ENCODE measurements at regions not wholly inside any gene's neighbourhood (a gene's known extent, or its start where the extent isn't known, plus 50 kb on each side); places are given as distances from the start of the nearest gene placed in this dataset.

DNA sequence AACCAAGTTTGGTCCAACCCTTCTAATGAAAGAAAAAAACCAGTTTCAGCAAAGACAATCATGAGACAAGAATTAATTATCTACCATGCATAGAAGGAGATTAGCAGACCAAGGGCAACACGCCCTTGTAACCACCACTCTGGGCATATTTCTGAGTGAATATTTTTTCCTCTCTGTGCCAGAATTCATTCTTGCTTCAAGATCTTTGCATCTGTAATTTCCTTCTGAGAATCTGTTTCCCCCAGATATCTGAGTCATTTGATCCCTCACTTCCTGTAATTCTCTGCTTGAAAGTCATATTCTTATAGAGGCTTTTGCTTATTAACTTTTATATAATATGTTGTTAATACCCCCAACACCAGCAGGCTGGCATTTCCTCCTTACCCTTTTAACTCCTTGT is 243.7 kb downstream of the SLC16A7 start:
- Mint-ChIP-seq H3K9me3 (no peaks in the 10 kb centered on the region), H3K27me3 (ENCODE audit: low read depth) (peaks cover 15% of the 10 kb centered on the region), H3K4me1 (ENCODE audit: low read depth) (no peaks in the 10 kb centered on the region), H3K27ac (no peak overlapping the region), H3K36me3 (ENCODE audit: low read depth) (no peaks in the 10 kb centered on the region), H3K4me3 (no peak overlapping the region)

DNA sequence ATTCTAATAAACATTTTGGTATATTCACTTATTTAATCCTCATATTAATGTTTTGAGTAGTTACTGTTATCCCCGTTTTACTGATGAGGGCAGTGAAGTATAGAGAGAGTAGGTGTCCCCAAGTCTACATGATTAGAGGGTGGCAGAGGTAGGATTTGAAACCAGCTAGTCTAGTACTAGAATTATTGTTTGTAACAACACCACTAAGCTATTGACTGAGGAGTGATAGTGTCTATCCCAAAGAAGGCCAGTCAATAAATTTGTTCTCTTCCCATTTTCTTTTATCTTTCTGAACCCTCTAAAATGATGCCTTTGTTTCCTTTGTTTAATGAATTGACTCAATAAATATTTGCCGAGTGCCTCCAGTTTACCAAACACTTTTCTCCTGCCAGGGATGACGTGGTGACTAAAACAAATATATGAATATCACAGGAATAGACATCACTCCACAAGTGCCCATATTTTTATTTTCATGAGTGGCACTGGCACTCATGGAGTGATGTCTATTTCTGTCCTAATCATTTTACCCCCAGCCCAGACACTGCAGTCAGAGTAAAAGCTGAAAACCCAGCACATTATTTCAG is 247.5 kb downstream of the SLC16A7 start:
- Mint-ChIP-seq H3K9me3 (no peaks in the 10 kb centered on the region), H3K27me3 (ENCODE audit: low read depth) (peaks cover 12% of the 10 kb centered on the region), H3K27ac (no peak overlapping the region), H3K4me1 (ENCODE audit: low read depth) (no peaks in the 10 kb centered on the region), H3K4me3 (no peak overlapping the region), H3K36me3 (ENCODE audit: low read depth) (no peaks in the 10 kb centered on the region)

DNA sequence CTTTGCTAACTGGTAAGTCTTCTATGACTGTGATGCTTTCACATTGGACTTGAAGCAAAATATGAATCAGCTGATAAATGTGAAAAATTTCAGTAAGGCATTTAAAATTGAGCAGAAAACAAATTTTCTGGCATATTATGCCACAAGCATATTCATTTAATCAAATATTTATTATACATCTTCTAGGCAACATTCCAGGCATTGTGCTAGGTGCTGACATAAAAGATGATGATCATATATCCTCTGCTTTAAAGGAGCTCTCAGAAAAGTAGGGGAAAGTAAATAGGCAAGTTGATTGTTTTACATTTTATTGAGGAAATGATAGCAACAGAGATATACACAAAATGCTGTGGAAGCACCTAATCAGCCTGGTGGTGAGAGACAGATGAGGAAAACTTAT is 248.9 kb downstream of the SLC16A7 start:
- Mint-ChIP-seq H3K9me3 (no peaks in the 10 kb centered on the region), H3K4me3 (no peak overlapping the region), H3K27ac (no peak overlapping the region), H3K27me3 (ENCODE audit: low read depth) (peaks cover 6% of the 10 kb centered on the region), H3K36me3 (ENCODE audit: low read depth) (no peaks in the 10 kb centered on the region), H3K4me1 (ENCODE audit: low read depth) (no peaks in the 10 kb centered on the region)

DNA sequence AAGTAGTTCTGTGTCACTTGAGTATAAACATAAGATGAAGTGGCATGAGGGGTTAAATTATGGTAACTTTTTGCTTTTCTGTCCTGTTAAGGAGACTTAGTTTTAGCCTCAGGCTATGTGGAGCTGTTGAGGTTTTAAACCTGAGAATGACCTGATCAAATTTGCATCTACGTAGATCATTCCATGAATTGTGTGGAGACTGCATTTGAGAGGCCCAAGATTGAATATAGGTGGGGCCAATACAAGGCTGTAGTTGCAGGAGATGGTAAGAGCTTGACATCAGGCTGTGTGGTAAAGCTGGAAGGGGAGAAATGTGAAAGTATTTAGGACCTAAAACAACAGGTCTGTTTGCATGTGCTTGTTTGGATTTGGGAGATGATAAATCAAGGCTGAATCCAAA is 249.5 kb downstream of the SLC16A7 start:
- no peaks in the 10 kb centered on the region for H3K4me1 Mint-ChIP-seq (ENCODE audit: low read depth)
- H3K4me3 Mint-ChIP-seq: no peak overlapping the region
- H3K27ac Mint-ChIP-seq: no peak overlapping the region
- H3K36me3 Mint-ChIP-seq (ENCODE audit: low read depth): no peaks in the 10 kb centered on the region
- H3K9me3 Mint-ChIP-seq: no peaks in the 10 kb centered on the region
- peaks cover 6% of the 10 kb centered on the region for H3K27me3 Mint-ChIP-seq (ENCODE audit: low read depth)

DNA sequence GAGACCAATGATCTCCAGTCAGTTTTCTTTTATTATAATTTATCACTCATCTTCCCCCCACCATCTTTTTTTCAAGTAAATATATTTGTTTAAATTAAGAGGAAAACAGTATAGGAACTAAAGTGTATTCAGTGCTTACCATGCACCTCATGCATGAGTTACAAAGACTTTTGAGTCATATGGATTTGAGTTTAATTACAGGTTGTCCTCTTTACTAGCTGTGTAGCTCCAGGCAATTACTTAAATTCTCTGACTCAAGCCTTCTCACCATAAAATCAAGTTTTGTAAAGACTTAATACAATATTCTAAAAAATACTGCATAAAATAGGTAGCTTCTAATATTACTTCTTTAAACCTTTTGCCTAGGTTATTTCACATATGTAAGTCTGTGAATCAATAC is 251.3 kb downstream of the SLC16A7 start:
- Mint-ChIP-seq H3K4me1 (ENCODE audit: low read depth) (no peaks in the 10 kb centered on the region), H3K27ac (no peak overlapping the region), H3K27me3 (ENCODE audit: low read depth) (peaks cover 6% of the 10 kb centered on the region), H3K4me3 (no peak overlapping the region), H3K36me3 (ENCODE audit: low read depth) (no peaks in the 10 kb centered on the region), H3K9me3 (no peaks in the 10 kb centered on the region)

DNA sequence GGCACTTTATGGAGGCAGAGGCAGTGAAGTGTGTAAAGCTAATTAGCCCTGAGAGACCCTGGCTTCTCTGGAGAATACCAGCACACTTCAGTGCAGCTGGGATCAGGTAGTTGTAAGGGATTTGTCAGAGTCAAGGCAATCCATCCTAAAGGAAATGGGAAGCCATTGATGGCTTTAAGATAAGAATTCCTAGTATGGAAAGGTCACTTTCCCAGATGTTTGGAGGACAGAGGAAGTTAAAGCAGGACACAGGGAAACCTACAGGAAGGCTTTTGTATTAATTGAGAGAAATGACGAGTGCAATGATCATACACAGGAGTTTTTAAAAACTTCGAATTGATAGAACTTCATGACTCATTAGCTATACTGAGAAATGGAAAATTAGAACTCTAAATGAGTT is 254.4 kb downstream of the SLC16A7 start:
- Mint-ChIP-seq H3K27me3 (ENCODE audit: low read depth) (peaks cover 3% of the 10 kb centered on the region), H3K9me3 (no peaks in the 10 kb centered on the region), H3K4me1 (ENCODE audit: low read depth) (no peaks in the 10 kb centered on the region), H3K36me3 (ENCODE audit: low read depth) (no peaks in the 10 kb centered on the region), H3K27ac (no peak overlapping the region), H3K4me3 (no peak overlapping the region)

DNA sequence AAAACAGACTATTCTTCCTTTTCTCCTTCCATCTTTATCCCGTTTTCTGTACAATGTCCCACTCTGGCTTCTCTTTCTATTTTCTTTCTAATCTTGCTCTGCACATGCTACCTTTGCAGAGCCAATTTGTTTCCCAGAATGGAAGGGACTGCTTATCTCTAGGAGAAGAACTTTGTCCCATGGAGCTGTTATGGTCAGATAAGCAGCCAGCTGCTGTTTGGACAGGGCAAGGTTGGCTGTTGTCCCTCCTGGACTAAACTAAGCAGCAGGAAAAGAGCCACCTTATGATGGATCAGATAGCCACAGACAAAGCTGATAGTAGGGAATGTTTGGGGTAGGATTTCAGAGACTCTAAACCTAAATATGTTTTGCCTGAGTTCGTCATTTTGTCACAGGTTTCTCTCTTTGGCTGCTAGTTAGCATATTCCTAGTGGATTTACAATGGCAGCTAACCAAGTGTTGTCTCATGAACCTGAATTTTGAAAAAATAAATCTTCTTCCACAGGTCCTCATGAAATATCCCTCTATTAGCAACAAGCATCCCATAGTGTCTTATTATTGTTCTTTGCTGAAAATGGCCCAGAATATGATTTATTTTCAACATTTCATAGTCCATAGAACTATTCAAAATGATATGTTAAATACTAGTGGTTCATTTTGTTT is 262.8 kb downstream of the SLC16A7 start:
- no peak overlapping the region for H3K4me3 Mint-ChIP-seq
- no peak overlapping the region for H3K27ac Mint-ChIP-seq
- H3K9me3 Mint-ChIP-seq: no peaks in the 10 kb centered on the region
- no peaks in the 10 kb centered on the region for H3K4me1 Mint-ChIP-seq (ENCODE audit: low read depth)
- H3K36me3 Mint-ChIP-seq (ENCODE audit: low read depth): no peaks in the 10 kb centered on the region
- H3K27me3 Mint-ChIP-seq (ENCODE audit: low read depth): no peaks in the 10 kb centered on the region

DNA sequence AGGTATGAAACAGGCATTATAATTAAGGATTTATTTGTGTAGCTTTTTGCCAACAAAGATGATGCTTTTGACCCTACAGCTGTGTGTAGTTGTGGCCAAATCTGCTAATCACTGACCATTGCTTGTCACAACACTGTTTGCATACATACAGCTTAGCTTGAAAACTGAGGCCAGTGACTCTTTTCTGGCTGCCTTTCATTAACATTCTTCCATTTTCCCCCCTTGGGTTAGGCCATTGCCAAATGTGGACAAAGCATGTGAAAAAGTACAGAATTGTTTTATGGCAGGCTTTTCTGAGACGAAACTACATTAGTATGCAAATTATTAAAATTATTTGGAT is 263.3 kb downstream of the SLC16A7 start:
- H3K9me3 Mint-ChIP-seq: no peaks in the 10 kb centered on the region

DNA sequence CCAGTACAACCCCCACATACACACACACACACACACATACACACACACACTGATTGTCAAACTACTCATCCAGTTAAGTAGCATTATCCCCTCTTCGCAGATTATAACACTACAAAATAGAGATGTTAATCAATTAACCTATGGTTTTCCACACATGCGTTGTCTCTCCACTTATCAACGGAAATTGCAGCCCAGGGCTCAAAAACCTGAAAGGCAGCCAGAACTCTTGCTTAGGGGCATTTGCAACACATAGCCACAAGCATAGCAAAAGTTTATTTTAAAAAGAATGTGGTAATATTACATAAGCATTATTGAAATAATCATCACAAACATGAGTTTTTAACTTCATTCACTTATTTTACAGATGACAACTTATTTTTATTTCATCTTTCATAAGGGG is 265.8 kb downstream of the SLC16A7 start:
- Mint-ChIP-seq H3K4me3 (no peak overlapping the region), H3K27me3 (ENCODE audit: low read depth) (no peaks in the 10 kb centered on the region), H3K36me3 (ENCODE audit: low read depth) (no peaks in the 10 kb centered on the region), H3K4me1 (ENCODE audit: low read depth) (no peaks in the 10 kb centered on the region), H3K9me3 (no peaks in the 10 kb centered on the region), H3K27ac (no peak overlapping the region)

More for the DNA sequence above, 263.3 kb downstream of the SLC16A7 start:
- Mint-ChIP-seq H3K4me1 (ENCODE audit: low read depth) (no peaks in the 10 kb centered on the region), H3K27me3 (ENCODE audit: low read depth) (no peaks in the 10 kb centered on the region), H3K36me3 (ENCODE audit: low read depth) (no peaks in the 10 kb centered on the region), H3K4me3 (no peak overlapping the region), H3K27ac (no peak overlapping the region)

DNA sequence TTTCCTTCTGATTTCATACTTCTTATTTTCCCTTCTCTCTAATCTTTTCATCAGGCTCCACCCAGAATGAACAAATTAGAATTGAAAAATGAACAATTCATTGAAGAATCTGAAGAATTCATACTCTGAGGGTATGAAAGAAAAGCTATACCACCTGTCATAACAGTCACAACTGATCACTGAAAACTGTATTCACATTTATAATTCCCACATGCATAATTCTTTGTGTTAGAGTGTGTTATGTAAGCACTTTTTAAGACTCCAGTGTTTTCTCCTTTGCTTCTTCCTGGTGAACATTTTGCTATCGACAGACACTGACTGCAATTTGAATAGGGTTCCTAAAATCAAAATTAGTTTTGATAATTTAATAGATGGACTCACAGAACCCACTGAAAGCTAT is 271.2 kb downstream of the SLC16A7 start:
- Mint-ChIP-seq H3K27me3 (ENCODE audit: low read depth) (no peaks in the 10 kb centered on the region), H3K36me3 (ENCODE audit: low read depth) (no peaks in the 10 kb centered on the region), H3K4me1 (ENCODE audit: low read depth) (no peaks in the 10 kb centered on the region), H3K27ac (no peak overlapping the region), H3K9me3 (no peaks in the 10 kb centered on the region), H3K4me3 (no peak overlapping the region)

DNA sequence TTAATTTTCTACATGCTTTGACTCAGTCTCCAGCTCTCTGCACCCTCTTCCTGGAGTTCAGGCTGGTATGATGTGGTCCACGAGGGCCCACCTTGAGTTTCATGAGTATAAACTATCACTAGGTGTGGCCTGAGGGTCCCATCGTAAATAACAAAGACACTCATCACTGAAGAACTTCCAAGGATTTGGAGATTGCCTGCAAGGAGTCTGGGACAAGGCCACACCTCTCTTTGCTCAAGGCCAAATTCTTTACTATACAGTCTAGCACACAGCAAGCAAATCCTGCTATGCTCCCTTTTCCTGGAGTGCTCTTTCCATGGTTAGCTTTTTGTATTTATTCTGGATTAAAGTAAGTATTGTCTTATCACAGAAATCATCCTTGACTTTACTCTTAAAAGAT is 271.9 kb downstream of the SLC16A7 start:
- Mint-ChIP-seq H3K4me1 (ENCODE audit: low read depth) (no peaks in the 10 kb centered on the region), H3K9me3 (no peaks in the 10 kb centered on the region), H3K27me3 (ENCODE audit: low read depth) (no peaks in the 10 kb centered on the region)

DNA sequence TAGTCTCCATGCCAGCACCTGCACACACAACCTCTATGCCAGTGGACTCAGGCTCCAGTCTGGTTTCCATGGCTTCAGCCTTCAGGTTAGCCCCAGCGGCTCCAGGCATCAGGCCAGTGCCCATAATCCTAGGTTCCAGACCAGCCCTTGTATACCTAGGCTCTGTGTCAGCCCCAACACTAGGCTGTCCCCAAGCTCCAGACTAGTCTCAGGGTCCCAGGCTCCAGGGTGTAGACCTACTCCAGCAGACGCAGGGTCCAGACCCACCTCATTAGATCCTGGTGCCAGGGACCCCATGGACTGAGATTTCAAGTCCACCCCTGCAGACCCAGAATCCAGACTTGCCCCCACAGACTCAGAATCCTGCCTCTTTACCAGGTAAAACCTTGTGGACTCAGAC is 275.9 kb downstream of the SLC16A7 start:
- no peak overlapping the region for H3K4me3 Mint-ChIP-seq
- H3K9me3 Mint-ChIP-seq: no peaks in the 10 kb centered on the region
- H3K36me3 Mint-ChIP-seq (ENCODE audit: low read depth): no peaks in the 10 kb centered on the region
- no peak overlapping the region for H3K27ac Mint-ChIP-seq
- H3K4me1 Mint-ChIP-seq (ENCODE audit: low read depth): no peaks in the 10 kb centered on the region
- no peaks in the 10 kb centered on the region for H3K27me3 Mint-ChIP-seq (ENCODE audit: low read depth)

More for the DNA sequence above, 271.9 kb downstream of the SLC16A7 start:
- no peaks in the 10 kb centered on the region for H3K36me3 Mint-ChIP-seq (ENCODE audit: low read depth)
- H3K4me3 Mint-ChIP-seq: no peak overlapping the region
- no peak overlapping the region for H3K27ac Mint-ChIP-seq

DNA sequence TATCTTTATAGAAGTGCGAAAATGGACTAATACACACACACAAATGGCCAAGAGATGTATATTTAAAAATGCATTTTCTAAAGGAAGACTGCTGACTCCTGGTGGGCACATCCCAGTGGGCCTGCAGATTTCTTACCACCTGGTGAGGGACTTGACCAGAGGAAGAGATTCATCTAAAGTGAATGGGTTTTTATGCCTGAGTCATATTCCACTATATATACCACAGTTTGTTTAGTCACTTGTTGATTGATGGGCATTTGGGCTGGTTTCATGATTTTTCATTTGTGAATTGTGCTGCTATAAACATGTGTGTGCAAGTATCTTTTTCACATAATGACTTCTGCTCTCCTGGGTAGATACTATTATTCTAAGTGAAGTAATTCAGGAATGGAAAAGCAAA is 277.3 kb downstream of the SLC16A7 start:
- Mint-ChIP-seq H3K4me1 (ENCODE audit: low read depth) (no peaks in the 10 kb centered on the region), H3K9me3 (no peaks in the 10 kb centered on the region), H3K27ac (no peak overlapping the region), H3K4me3 (no peak overlapping the region), H3K27me3 (ENCODE audit: low read depth) (no peaks in the 10 kb centered on the region), H3K36me3 (ENCODE audit: low read depth) (no peaks in the 10 kb centered on the region)

DNA sequence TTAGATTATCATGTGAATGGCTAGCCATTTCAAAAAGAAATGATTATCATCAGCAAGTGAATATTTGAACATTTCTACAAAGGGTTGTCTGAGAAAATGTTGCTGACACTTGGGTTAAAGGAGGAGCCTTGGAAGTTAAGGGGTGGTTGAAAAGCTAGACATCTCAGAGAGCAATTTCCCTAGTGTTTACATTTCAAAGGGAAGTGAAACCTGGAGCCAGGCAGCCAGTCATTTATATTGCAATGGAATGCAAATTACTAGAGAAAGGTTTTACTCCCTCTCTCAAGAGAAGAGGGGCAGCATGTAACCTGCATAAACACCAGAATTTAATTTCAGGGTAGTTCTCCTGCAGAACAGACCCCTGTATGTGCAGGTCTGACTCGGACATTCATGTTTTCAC is 279.0 kb downstream of the SLC16A7 start:
- H3K9me3 Mint-ChIP-seq: no peaks in the 10 kb centered on the region
- H3K36me3 Mint-ChIP-seq (ENCODE audit: low read depth): no peaks in the 10 kb centered on the region
- H3K4me3 Mint-ChIP-seq: no peak overlapping the region
- H3K4me1 Mint-ChIP-seq (ENCODE audit: low read depth): no peaks in the 10 kb centered on the region
- no peak overlapping the region for H3K27ac Mint-ChIP-seq
- no peaks in the 10 kb centered on the region for H3K27me3 Mint-ChIP-seq (ENCODE audit: low read depth)

DNA sequence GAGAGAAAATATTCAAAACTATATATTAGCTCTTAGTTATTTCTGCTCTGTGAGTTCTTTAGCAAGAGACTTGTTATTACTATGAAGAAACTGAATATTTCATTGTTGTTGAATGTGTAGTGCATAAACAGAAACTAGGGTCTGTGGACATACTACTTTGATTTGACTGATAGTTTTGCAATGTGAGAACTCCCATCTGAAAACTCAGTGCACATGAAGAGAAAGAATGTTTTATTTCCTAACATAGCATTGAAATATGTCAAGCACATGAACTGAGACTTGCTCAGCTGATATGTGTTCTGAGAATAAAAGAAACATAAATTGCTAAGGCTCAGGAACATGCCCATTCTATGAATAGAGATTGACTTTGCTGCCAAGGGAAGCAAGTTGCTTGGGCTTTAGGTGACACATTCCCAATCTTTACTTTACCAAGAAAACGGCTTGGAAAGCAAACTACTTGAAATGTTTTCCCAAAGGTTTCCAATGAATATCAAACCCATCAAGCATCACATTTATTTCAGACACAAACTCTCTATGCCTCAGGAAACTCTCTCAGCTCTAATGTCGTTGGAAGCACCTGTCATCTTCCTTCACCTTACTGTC is 290.4 kb downstream of the SLC16A7 start:
- no peaks in the 10 kb centered on the region for H3K9me3 Mint-ChIP-seq
- no peaks in the 10 kb centered on the region for H3K36me3 Mint-ChIP-seq (ENCODE audit: low read depth)
- H3K4me3 Mint-ChIP-seq: no peak overlapping the region
- H3K27ac Mint-ChIP-seq: no peak overlapping the region
- H3K27me3 Mint-ChIP-seq (ENCODE audit: low read depth): no peaks in the 10 kb centered on the region
- no peaks in the 10 kb centered on the region for H3K4me1 Mint-ChIP-seq (ENCODE audit: low read depth)
